Activated B cell treated with CpG ODN at 0.5 μM for 24 hours (primary cell): ENCODE measurements at regions not wholly inside any gene's neighbourhood (a gene's known extent, or its start where the extent isn't known, plus 50 kb on each side); places are given as distances from the start of the nearest gene placed in this dataset.

ENCODE experiments used
- ATAC-seq: fragments of 200-7000 bp; cut with Tn5 transposase; one replicate; pipeline ENCODE4 v1.10.0; 2021; ENCODE audit warnings: low read depth, mild to moderate bottlenecking, moderate library complexity
- CTCF ChIA-PET: fragments of 350-600 bp; sonication (Branson Sonifier 250); formaldehyde crosslinking; loops from one replicate; lab custom pipeline; 2021; ENCODE audit warnings: antibody characterized with exemption; lab: Charles Lee
- POLR2A ChIA-PET: fragments of 350-600 bp; sonication (Branson Sonifier 250); formaldehyde crosslinking; loops from one replicate; lab custom pipeline; 2021; ENCODE audit warnings: antibody characterized with exemption; lab: Charles Lee
- DNase-seq: peaks from one replicate; pipeline ENCODE4 v3.0.0; 2022
- H3K27ac Mint-ChIP-seq: one replicate; pipeline ENCODE4 v1.8.0; 2020; ENCODE audit warnings: mixed read lengths
- H3K27me3 Mint-ChIP-seq: one replicate; pipeline ENCODE4 v1.8.0; 2021; ENCODE audit warnings: mixed read lengths
- H3K36me3 Mint-ChIP-seq: one replicate; pipeline ENCODE4 v1.8.0; 2021; ENCODE audit warnings: low read depth, mixed read lengths
- H3K4me1 Mint-ChIP-seq: one replicate; pipeline ENCODE4 v1.8.0; 2021; ENCODE audit warnings: mixed read lengths
- H3K4me3 Mint-ChIP-seq: one replicate; pipeline ENCODE4 v1.8.0; 2020; ENCODE audit warnings: mild to moderate bottlenecking, mixed read lengths
- H3K9me3 Mint-ChIP-seq: one replicate; pipeline ENCODE4 v1.8.0; 2020; ENCODE audit warnings: mixed read lengths
- intact Hi-C: fragments of 100-400 bp; cut with micrococcal nuclease; formaldehyde crosslinking; loops from one replicate; pipeline ENCODE4 v1.15.1; 2024
- TF ChIP-seq, protein P1 (sequence below): fragments of 200-600 bp; IDR thresholded peaks from one replicate; pipeline ENCODE4 v1.8.0; 2022; ENCODE audit warnings: antibody characterized with exemption, mild to moderate bottlenecking

- H3K27me3 Mint-ChIP-seq: peaks cover 8% of the 10 kb centered on the region
- H3K4me1 Mint-ChIP-seq: no peaks in the 10 kb centered on the region
- TF ChIP-seq, protein P1, sequence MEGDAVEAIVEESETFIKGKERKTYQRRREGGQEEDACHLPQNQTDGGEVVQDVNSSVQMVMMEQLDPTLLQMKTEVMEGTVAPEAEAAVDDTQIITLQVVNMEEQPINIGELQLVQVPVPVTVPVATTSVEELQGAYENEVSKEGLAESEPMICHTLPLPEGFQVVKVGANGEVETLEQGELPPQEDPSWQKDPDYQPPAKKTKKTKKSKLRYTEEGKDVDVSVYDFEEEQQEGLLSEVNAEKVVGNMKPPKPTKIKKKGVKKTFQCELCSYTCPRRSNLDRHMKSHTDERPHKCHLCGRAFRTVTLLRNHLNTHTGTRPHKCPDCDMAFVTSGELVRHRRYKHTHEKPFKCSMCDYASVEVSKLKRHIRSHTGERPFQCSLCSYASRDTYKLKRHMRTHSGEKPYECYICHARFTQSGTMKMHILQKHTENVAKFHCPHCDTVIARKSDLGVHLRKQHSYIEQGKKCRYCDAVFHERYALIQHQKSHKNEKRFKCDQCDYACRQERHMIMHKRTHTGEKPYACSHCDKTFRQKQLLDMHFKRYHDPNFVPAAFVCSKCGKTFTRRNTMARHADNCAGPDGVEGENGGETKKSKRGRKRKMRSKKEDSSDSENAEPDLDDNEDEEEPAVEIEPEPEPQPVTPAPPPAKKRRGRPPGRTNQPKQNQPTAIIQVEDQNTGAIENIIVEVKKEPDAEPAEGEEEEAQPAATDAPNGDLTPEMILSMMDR: no peak
- DNase-seq: no peak
- H3K36me3 Mint-ChIP-seq: no peaks in the 10 kb centered on the region
- no peak overlapping the region for H3K27ac Mint-ChIP-seq
- CTCF ChIA-PET: no interaction called here
- no peak overlapping the region for H3K4me3 Mint-ChIP-seq
- intact Hi-C loops: no loop called here
- POLR2A ChIA-PET: no interaction called here
- H3K9me3 Mint-ChIP-seq: peaks cover 4% of the 10 kb centered on the region
- no peak for ATAC-seq
Measured at GRCh38 chr2:156896294-156896693, 361.2 kb upstream of the GALNT5 start.

DNA sequence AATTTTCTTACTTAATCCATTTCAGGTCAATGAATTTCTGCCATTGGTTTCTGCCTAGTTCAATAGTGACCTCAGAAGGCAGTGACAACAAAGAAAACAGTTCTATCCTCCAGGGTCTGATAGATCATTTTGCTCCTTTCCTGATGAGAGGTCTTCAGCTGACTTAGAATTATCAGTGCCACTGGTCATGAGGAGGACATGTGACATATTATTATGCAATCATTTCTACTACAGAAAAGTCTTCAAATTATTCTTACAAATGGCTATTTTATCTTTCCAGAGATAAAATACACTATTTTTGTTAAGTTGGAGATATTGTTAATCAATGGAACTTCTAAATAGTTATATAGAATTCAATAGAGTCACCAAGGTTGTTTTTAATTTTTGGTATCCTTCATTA is 360.0 kb upstream of the GALNT5 start:
- ChIA-PET CTCF (no interaction called here), POLR2A (no interaction called here)
- Mint-ChIP-seq H3K4me3 (no peak overlapping the region), H3K27me3 (peaks cover 5% of the 10 kb centered on the region), H3K27ac (no peak overlapping the region), H3K9me3 (peaks cover 4% of the 10 kb centered on the region), H3K4me1 (no peaks in the 10 kb centered on the region), H3K36me3 (no peaks in the 10 kb centered on the region)
- ATAC-seq: no peak
- no peak for DNase-seq
- TF ChIP-seq, protein P1: no peak
- intact Hi-C loops: no loop called here

- Mint-ChIP-seq H3K4me3 (no peak overlapping the region), H3K27ac (no peak overlapping the region), H3K4me1 (no peaks in the 10 kb centered on the region), H3K9me3 (peaks cover 4% of the 10 kb centered on the region), H3K36me3 (no peaks in the 10 kb centered on the region), H3K27me3 (no peaks in the 10 kb centered on the region)
- TF ChIP-seq, protein P1: no peak
- DNase-seq: no peak
- CTCF ChIA-PET: no interaction called here
- intact Hi-C loops: no loop called here
- POLR2A ChIA-PET: no interaction called here
- ATAC-seq: no peak
Measured at GRCh38 chr2:156901373-156902031, 356.0 kb upstream of the GALNT5 start.

- Mint-ChIP-seq H3K4me3 (no peak overlapping the region), H3K27me3 (no peaks in the 10 kb centered on the region), H3K9me3 (no peaks in the 10 kb centered on the region), H3K27ac (no peak overlapping the region), H3K4me1 (no peaks in the 10 kb centered on the region), H3K36me3 (no peaks in the 10 kb centered on the region)
- CTCF ChIA-PET: no interaction called here
- intact Hi-C loops: no loop called here
- TF ChIP-seq, protein P1: no peak
- ATAC-seq (no peak), DNase-seq (no peak)
- POLR2A ChIA-PET: no interaction called here
Measured at GRCh38 chr2:156903335-156903734, 354.2 kb upstream of the GALNT5 start.

GRCh38 chr2:156907806-156908205 is 349.7 kb upstream of the GALNT5 start:
- Mint-ChIP-seq H3K4me3 (no peak overlapping the region), H3K27ac (no peak overlapping the region), H3K36me3 (no peaks in the 10 kb centered on the region), H3K9me3 (no peaks in the 10 kb centered on the region), H3K27me3 (no peaks in the 10 kb centered on the region), H3K4me1 (no peaks in the 10 kb centered on the region)
- intact Hi-C loops: no loop called here
- DNase-seq (no peak), ATAC-seq (no peak)
- CTCF ChIA-PET: no interaction called here
- TF ChIP-seq, protein P1: no peak
- POLR2A ChIA-PET: no interaction called here
